Upper lobe of left lung (tissue), 6 donors: ENCODE measurements at regions not wholly inside any gene's neighbourhood (a gene's known extent, or its start where the extent isn't known, plus 50 kb on each side); places are given as distances from the start of the nearest gene placed in this dataset.

Experiments
- ATAC-seq, 2 donors: fragments of 200-7000 bp; cut with Tn5 transposase; one replicate each; pipeline ENCODE4 v1.9.1; 2022; ENCODE audit warnings: mild to moderate bottlenecking in 2 of 2, moderate library complexity in 2 of 2; ENCODE audit not compliant: low FRiP score in 2 of 2
- DNase-seq, 2 donors: peaks; one replicate each; pipeline ENCODE4 v3.0.0-alpha.2; 2019 to 2020
- H3K27ac ChIP-seq, 4 donors: fragments of 200-600 bp; sonication (generic); one replicate each; pipeline ENCODE4 v1.5.1; 2016 to 2019
- H3K27me3 ChIP-seq, 4 donors: fragments of 200-600 bp; sonication (generic); one replicate each; pipeline ENCODE4 v1.5.1; 2017 to 2019
- H3K36me3 ChIP-seq, 4 donors: fragments of 200-600 bp; sonication (generic); one replicate each; pipeline ENCODE4 v1.5.1; 2016 to 2019
- H3K4me1 ChIP-seq, 4 donors: fragments of 200-600 bp; sonication (generic); one replicate each; pipeline ENCODE4 v1.5.1; 2018 to 2019
- H3K4me3 ChIP-seq, 4 donors: fragments of 200-600 bp; sonication (generic); one replicate each; pipeline ENCODE4 v1.5.1; 2017 to 2019; ENCODE audit warnings: mild to moderate bottlenecking in 2 of 4, moderate library complexity in 1 of 4
- H3K9me3 ChIP-seq, 4 donors: fragments of 200-600 bp; sonication (generic); one replicate each; pipeline ENCODE4 v1.5.1; 2018 to 2019
- CTCF ChIP-seq, 6 experiments: fragments of 450-650 bp in 4 of 6; fragments of 200-600 bp in 2 of 6; sonication (generic) in 2 of 6; IDR thresholded peaks; one replicate each; pipeline ENCODE4 v1.5.1; 2016 to 2019; ENCODE audit warnings: antibody characterized with exemption in 6 of 6
- EP300 ChIP-seq, 4 donors: sonication (generic); formaldehyde crosslinking; IDR thresholded peaks; one replicate each; pipeline ENCODE4 v1.5.1; 2017; ENCODE audit warnings: antibody characterized with exemption in 4 of 4, control low read depth in 2 of 4
- POLR2A ChIP-seq, 4 donors: fragments of 450-650 bp; IDR thresholded peaks; one replicate each; pipeline ENCODE4 v1.5.1; 2016 to 2017; ENCODE audit warnings: antibody characterized with exemption in 4 of 4, mild to moderate bottlenecking in 2 of 4
- POLR2AphosphoS5 ChIP-seq, 2 donors: sonication (generic); formaldehyde crosslinking; IDR thresholded peaks; one replicate each; pipeline ENCODE4 v1.5.1; 2017; ENCODE audit warnings: antibody characterized with exemption in 2 of 2
- WGBS, 2 donors: methylation state at CpG; one replicate each; pipeline ENCODE4 v1.1.5; 2017 to 2018; 5-methylcytosine and 5-hydroxymethylcytosine counted together
- donor health status: DM: no; HTN: no; CAD: no; lungs with moderate emphysema.
- donor health status: DM: no; HTN: yes; CAD: no; lungs with severe emphysema.

GRCh38 chr15:72939514-72940228 lies 112.6 kb upstream of the NEO1 start:
- TF ChIP-seq POLR2A (IDR thresholded peaks at IDR 0.05) (no peak), POLR2AphosphoS5 (IDR thresholded peaks at IDR 0.05) (no peak), CTCF (IDR thresholded peaks at IDR 0.05) (no peak), EP300 (IDR thresholded peaks at IDR 0.05) (no peak)
- H3K4me1 ChIP-seq, result no peaks in the 10 kb centered on the region
- DNase-seq (no peak), ATAC-seq (no peak)
- H3K27me3 ChIP-seq, result no peaks in the 10 kb centered on the region
- H3K9me3 ChIP-seq, result no peaks in the 10 kb centered on the region
- no peaks in the 10 kb centered on the region for H3K36me3 ChIP-seq
- no peak overlapping the region for H3K4me3 ChIP-seq
- WGBS, 2 donors, result 85 to 96% methylated on average over 4 to 5 of the region's 5 CpGs
- H3K27ac ChIP-seq, result no peak overlapping the region

- WGBS, 2 donors, result 88 to 95% methylated on average over 7 to 11 of the region's 11 CpGs
- no peak for ATAC-seq
- no peak overlapping the region for H3K4me3 ChIP-seq
- H3K4me1 ChIP-seq, result peaks cover 0 to 3% (median 0%) of the 10 kb centered on the region in 4 donors
- H3K27me3 ChIP-seq, result no peaks in the 10 kb centered on the region
- H3K27ac ChIP-seq, result no peak overlapping the region
- no peak for DNase-seq
- no peaks in the 10 kb centered on the region for H3K36me3 ChIP-seq
- TF ChIP-seq POLR2AphosphoS5 (IDR thresholded peaks at IDR 0.05) (no peak), EP300 (IDR thresholded peaks at IDR 0.05) (no peak), CTCF (IDR thresholded peaks at IDR 0.05) (no peak), POLR2A (IDR thresholded peaks at IDR 0.05) (no peak)
- H3K9me3 ChIP-seq, result no peaks in the 10 kb centered on the region
Observed at GRCh38 chr15:72936691-72937679, 115.3 kb upstream of the NEO1 start.

- WGBS, 2 donors, result 94 to 95% methylated on average over 4 of the region's 4 CpGs
- ATAC-seq, result no peak
- TF ChIP-seq EP300 (IDR thresholded peaks at IDR 0.05) (no peak), CTCF (IDR thresholded peaks at IDR 0.05) (no peak), POLR2AphosphoS5 (IDR thresholded peaks at IDR 0.05) (no peak), POLR2A (IDR thresholded peaks at IDR 0.05) (no peak)
- Histone ChIP-seq H3K4me1 (peaks cover 0 to 3% (median 0%) of the 10 kb centered on the region in 4 donors), H3K27me3 (no peaks in the 10 kb centered on the region), H3K4me3 (no peak overlapping the region), H3K36me3 (no peaks in the 10 kb centered on the region), H3K9me3 (no peaks in the 10 kb centered on the region), H3K27ac (no peak overlapping the region)
- DNase-seq, result no peak
Observed at GRCh38 chr15:72936237-72936636, 116.0 kb upstream of the NEO1 start.

- TF ChIP-seq POLR2AphosphoS5 (IDR thresholded peaks at IDR 0.05), result no peak
- TF ChIP-seq CTCF (IDR thresholded peaks at IDR 0.05), result no peak
- no peaks in the 10 kb centered on the region for H3K9me3 ChIP-seq
- no peaks in the 10 kb centered on the region for H3K27me3 ChIP-seq
- H3K4me1 ChIP-seq, result peaks cover 0 to 3% (median 0%) of the 10 kb centered on the region in 4 donors
- DNase-seq (no peak), ATAC-seq (no peak)
- H3K36me3 ChIP-seq, result no peaks in the 10 kb centered on the region
- H3K27ac ChIP-seq, result no peak overlapping the region
- no peak overlapping the region for H3K4me3 ChIP-seq
- WGBS, 2 donors, result 61 to 67% methylated on average over 1 to 2 of the region's 2 CpGs
Observed at GRCh38 chr15:72935521-72935920, 116.7 kb upstream of the NEO1 start.
